Left ventricle myocardium inferior (tissue), 1 donor: ENCODE measurements at regions not wholly inside any gene's neighbourhood (a gene's known extent, or its start where the extent isn't known, plus 50 kb on each side); places are given as distances from the start of the nearest gene placed in this dataset.

Source experiments
- DNase-seq: peaks from one replicate; pipeline ENCODE4 v3.0.0-alpha.2; 2020
- H3K27ac ChIP-seq: fragments of 200-600 bp; replicated peaks from 2 replicates; pipeline ENCODE4 v1.8.0; 2021
- H3K27me3 ChIP-seq: fragments of 200-600 bp; 2 replicates; pipeline ENCODE4 v1.8.0; 2021; ENCODE audit warnings: low read depth
- H3K36me3 ChIP-seq: fragments of 200-600 bp; 2 replicates; pipeline ENCODE4 v1.8.0; 2021
- H3K4me1 ChIP-seq: fragments of 200-600 bp; 2 replicates; pipeline ENCODE4 v1.8.0; 2021
- H3K4me3 ChIP-seq: fragments of 200-600 bp; 2 replicates; pipeline ENCODE4 v1.8.0; 2021; ENCODE audit warnings: mild to moderate bottlenecking, moderate library complexity
- H3K9me3 ChIP-seq: fragments of 200-600 bp; replicated peaks from 2 replicates; pipeline ENCODE4 v1.8.0; 2021
- intact Hi-C: fragments of 100-400 bp; cut with micrococcal nuclease; formaldehyde crosslinking; loops from one replicate; pipeline ENCODE4 v1.11.0; 2022
- TF ChIP-seq, protein P1 (sequence below): fragments of 200-600 bp; IDR thresholded peaks from 2 replicates; pipeline ENCODE4 v1.8.0; 2021; ENCODE audit warnings: antibody characterized with exemption, mild to moderate bottlenecking, borderline replicate concordance
- donor health status: DM: no; HTN: yes; CAD: no; lungs with severe emphysema.

DNA sequence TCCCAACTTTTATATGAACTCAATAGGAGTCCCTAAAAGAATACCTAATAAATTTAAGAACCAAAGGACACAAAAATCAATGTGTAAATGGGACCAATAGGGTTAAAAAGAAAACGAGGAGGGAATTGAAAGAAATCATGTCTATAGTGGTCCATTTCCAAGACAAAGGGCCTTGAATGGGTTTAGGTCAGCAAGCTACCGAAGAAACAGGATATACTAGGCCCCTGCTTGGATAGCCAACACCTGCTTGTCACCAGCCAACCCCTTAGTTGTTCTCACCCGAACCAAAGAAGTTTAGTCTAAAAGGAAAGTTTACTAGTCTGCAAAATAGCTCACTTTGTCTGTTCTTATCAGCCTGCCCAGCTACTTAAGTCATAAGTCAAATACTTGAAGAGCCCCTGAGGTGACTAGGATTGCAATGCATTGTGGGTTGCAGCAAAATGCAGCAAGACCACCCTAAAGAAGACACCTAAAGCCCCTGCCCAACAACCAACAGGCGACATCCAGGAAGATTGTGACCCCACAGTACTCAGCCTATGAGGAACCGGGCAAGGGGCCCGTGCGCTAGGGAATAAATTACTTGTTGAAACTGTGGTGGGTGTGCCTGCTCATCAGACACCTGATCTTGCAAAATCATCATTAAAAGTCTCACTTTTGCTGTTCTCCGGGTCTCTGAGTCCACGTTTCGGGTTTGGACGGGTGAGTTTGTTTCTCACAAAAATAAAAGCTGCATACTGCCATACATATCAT, 183.9 kb upstream of the PPP1R26 start:
- peaks cover under 1% of the 10 kb centered on the region for H3K4me1 ChIP-seq
- H3K4me3 ChIP-seq: no peak overlapping the region
- TF ChIP-seq, protein P1, sequence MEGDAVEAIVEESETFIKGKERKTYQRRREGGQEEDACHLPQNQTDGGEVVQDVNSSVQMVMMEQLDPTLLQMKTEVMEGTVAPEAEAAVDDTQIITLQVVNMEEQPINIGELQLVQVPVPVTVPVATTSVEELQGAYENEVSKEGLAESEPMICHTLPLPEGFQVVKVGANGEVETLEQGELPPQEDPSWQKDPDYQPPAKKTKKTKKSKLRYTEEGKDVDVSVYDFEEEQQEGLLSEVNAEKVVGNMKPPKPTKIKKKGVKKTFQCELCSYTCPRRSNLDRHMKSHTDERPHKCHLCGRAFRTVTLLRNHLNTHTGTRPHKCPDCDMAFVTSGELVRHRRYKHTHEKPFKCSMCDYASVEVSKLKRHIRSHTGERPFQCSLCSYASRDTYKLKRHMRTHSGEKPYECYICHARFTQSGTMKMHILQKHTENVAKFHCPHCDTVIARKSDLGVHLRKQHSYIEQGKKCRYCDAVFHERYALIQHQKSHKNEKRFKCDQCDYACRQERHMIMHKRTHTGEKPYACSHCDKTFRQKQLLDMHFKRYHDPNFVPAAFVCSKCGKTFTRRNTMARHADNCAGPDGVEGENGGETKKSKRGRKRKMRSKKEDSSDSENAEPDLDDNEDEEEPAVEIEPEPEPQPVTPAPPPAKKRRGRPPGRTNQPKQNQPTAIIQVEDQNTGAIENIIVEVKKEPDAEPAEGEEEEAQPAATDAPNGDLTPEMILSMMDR: no peak
- no peaks in the 10 kb centered on the region for H3K9me3 ChIP-seq
- intact Hi-C loops: no loop called here
- no peak overlapping the region for H3K27ac ChIP-seq
- DNase-seq: no peak
- peaks cover 43% of the 10 kb centered on the region for H3K27me3 ChIP-seq
- no peaks in the 10 kb centered on the region for H3K36me3 ChIP-seq

DNA sequence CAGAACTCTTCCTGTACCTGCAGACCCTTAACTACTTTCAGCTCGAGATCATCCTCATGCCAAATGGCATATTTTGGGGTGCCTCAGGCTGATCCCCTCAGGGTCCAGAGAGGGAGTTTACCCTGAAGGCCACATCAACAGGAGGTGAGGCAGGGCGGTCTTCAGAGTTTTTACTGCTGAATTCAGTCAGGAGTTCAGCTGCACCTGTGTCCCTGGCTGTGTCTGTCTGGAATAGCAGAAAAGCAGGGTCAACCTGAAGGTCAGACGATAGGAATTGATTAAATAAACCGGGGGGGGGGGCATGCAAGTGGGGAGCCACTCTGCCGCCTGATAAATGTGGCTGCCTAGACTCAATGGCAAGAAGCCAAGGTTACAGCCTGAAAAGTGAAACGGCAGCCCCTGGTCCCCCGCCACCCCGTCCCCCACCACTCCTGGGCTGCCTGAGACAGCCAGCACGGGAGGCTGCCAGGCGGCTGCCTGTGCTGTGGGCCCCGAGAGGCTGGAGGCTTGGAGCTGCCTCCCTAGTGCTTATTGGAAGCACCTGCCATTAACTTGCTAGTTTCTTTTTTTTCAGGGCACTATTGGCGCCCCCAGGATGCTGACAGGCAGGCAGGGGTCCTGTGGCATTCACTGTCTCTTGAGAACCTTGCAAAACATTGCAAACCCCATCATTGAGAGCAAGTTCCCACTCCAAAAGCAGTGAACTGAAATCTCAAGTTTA, 182.7 kb upstream of the PPP1R26 start:
- H3K36me3 ChIP-seq: no peaks in the 10 kb centered on the region
- no peak for DNase-seq
- H3K27ac ChIP-seq: no peak overlapping the region
- no peaks in the 10 kb centered on the region for H3K4me1 ChIP-seq
- no peaks in the 10 kb centered on the region for H3K9me3 ChIP-seq
- TF ChIP-seq, protein P1: no peak
- H3K4me3 ChIP-seq: no peak overlapping the region
- peaks cover 55% of the 10 kb centered on the region for H3K27me3 ChIP-seq
- intact Hi-C loops: no loop called here

DNA sequence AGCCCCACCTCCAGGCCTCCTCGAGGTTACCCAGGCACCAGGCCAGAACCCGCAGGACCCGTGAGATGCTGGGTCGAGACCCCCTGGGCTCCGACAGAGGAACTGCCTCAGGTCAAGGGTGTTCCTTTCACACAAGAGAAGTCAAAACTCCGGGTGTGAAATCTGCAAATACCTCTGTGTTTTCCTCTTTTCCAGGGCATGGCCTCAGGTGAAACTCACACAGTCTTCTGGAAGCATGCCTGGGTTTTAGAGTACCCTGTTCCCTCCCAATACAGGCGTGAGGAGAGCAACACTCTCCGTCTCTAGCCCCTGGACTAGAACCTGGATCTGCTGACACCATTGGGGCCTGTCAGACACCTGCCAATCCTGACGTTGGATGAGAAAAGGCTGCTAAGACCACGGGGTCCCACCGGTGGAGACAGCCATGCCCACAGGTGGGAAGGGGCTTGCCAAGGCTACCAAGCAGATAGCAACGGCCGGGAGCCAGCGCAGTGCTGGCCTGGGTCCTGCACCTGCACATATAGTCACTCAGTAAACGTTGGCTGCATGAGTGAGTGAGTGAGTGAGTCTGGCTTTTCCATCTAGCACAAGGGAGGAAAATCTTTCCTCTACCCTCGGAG, 182.0 kb upstream of the PPP1R26 start:
- Histone ChIP-seq H3K4me3 (no peak overlapping the region), H3K27me3 (peaks cover 62% of the 10 kb centered on the region), H3K36me3 (no peaks in the 10 kb centered on the region), H3K27ac (no peak overlapping the region), H3K4me1 (no peaks in the 10 kb centered on the region), H3K9me3 (no peaks in the 10 kb centered on the region)
- TF ChIP-seq, protein P1: no peak
- intact Hi-C loops: no loop called here
- no peak for DNase-seq

DNA sequence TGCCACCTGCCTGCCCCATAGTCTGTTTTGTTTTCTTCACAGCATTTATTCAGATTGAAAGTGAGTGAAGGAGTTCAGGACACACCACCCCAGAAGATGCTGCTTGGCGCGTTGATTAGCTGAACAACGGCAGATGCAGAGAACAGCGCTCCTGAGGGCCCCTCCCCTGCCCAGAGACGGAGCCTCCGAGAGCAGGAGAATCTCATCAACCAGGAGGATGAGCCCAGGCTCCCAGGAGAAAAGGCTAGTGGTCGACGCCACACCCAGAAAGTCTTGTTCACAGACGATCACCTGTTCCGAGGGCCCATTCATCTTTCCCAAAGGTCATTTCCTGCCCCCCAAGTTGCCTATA, 180.4 kb upstream of the PPP1R26 start:
- peaks cover 74% of the 10 kb centered on the region for H3K27me3 ChIP-seq
- H3K4me1 ChIP-seq: no peaks in the 10 kb centered on the region
- H3K27ac ChIP-seq: no peak overlapping the region
- no peak overlapping the region for H3K4me3 ChIP-seq
- TF ChIP-seq, protein P1: no peak
- no peaks in the 10 kb centered on the region for H3K36me3 ChIP-seq
- intact Hi-C loops: no loop called here
- H3K9me3 ChIP-seq: no peaks in the 10 kb centered on the region
- DNase-seq: no peak

DNA sequence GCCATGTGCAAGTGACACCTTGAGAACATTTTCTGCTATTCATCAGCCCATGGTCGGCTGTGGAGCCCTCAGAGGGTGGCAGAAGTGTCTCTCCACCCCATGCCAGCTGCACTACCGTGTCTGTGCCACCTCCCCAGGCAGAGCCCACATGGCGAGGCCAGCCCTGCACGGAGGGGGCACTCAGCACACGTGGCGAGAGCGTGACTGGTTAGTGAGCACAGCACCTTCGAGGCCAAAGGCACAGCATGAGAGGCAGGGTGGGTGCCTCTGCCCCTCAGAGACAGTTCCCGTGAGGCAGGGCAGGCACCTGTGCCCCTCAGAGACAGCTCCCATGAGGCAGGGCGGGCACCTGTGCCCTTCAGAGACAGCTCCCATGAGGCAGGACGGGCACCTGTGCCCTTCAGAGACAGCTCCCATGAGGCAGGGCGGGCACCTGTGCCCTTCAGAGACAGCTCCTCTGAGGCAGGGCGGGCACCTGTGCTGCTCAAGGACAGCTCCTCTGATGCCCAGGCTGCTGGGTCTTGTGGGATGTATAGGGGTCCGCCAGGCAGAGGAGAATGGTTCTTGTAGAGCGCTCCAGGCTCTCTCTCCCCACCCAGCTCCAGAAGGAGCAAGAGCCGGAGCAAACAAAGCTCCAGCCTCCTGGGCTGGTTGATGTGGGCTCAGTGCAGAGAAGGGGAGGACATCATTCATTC, 179.8 kb upstream of the PPP1R26 start:
- Histone ChIP-seq H3K27me3 (peaks cover 77% of the 10 kb centered on the region), H3K27ac (no peak overlapping the region), H3K9me3 (no peaks in the 10 kb centered on the region), H3K4me3 (no peak overlapping the region), H3K4me1 (no peaks in the 10 kb centered on the region), H3K36me3 (no peaks in the 10 kb centered on the region)
- intact Hi-C loops: no loop called here
- TF ChIP-seq, protein P1: no peak
- no peak for DNase-seq
